ENCODE measurements at regions not wholly inside any gene's neighbourhood (a gene's known extent, or its start where the extent isn't known, plus 50 kb on each side); places are given as distances from the start of the nearest gene placed in this dataset.

GRCh38 chr18:24831871-24832665, 371.6 kb downstream of the HRH4 start:
- no peak for TF ChIP-seq POLR2A (IDR thresholded peaks at IDR 0.05)
- TF ChIP-seq CTCF (IDR thresholded peaks at IDR 0.05) = no peak
- TF ChIP-seq EP300 (IDR thresholded peaks at IDR 0.05) = no peak
- no peak for TF ChIP-seq POLR2AphosphoS5 (IDR thresholded peaks at IDR 0.05)

Measured in suprapubic skin (tissue), 4 donors.